SK-N-MC (cell line): ENCODE measurements at regions not wholly inside any gene's neighbourhood (a gene's known extent, or its start where the extent isn't known, plus 50 kb on each side); places are given as distances from the start of the nearest gene placed in this dataset.
"Not testable (repeated sequence)": the region's sequence is repeated elsewhere in the genome, so short reads cannot be mapped to it uniquely, and the experiment has no call there.

ENCODE experiments used
- DNase-seq: peaks from one replicate; pipeline ENCODE4 v3.0.0-alpha.2; 2011; ENCODE audit warnings: low read depth, low spot score
- H3K27ac ChIP-seq: fragments of 200-600 bp; sonication (generic); 2 replicates; pipeline ENCODE4 v1.5.1; 2016; ENCODE audit warnings: mixed run types
- H3K36me3 ChIP-seq: fragments of 200-600 bp; sonication (generic); 2 replicates; pipeline ENCODE4 v1.6.1; 2017; ENCODE audit warnings: antibody characterized with exemption, low read length, mixed read lengths; ENCODE audit not compliant: insufficient read depth
- H3K4me3 ChIP-seq: fragments of 200-600 bp; sonication (generic); 2 replicates; pipeline ENCODE4 v1.5.1; 2016
- H3K9ac ChIP-seq: fragments of 200-600 bp; sonication (generic); 2 replicates; pipeline ENCODE4 v1.8.0; 2017; ENCODE audit warnings: mixed run types, mixed read lengths; ENCODE audit not compliant: insufficient read length
- H3K9me3 ChIP-seq: fragments of 200-600 bp; sonication (generic); 2 replicates; pipeline ENCODE4 v1.6.1; 2017; ENCODE audit warnings: low read depth, mild to moderate bottlenecking, antibody characterized with exemption, low read length, moderate library complexity, mixed read lengths
- EZH2 ChIP-seq: fragments of 200-600 bp; sonication (generic); IDR thresholded peaks from one replicate; pipeline ENCODE4 v1.6.1; 2017; ENCODE audit warnings: antibody characterized with exemption
- FOXP2 ChIP-seq: optimal IDR thresholded peaks from 2 replicates; pipeline ENCODE3; 2011; ENCODE audit warnings: mild to moderate bottlenecking, moderate library complexity; ENCODE audit not compliant: insufficient read depth; ENCODE audit errors: extremely low read length, control extremely low read depth
- POLR2AphosphoS5 ChIP-seq: IDR thresholded peaks from 2 replicates; pipeline ENCODE4 v1.6.1; 2012; ENCODE audit warnings: mild to moderate bottlenecking, low read depth, low read length, borderline replicate concordance

- DNase-seq, result no peak
- no peak for TF ChIP-seq POLR2AphosphoS5
- no peak for TF ChIP-seq EZH2
- TF ChIP-seq FOXP2, result no peak
- H3K36me3 ChIP-seq, result no peaks in the 10 kb centered on the region
- no peak overlapping the region for H3K4me3 ChIP-seq
- H3K9ac ChIP-seq, result no peak overlapping the region
- H3K27ac ChIP-seq, result no peak overlapping the region
- H3K9me3 ChIP-seq, result no peaks in the 10 kb centered on the region
Observed at GRCh38 chr14:89743828-89744227, 210.7 kb downstream of the EFCAB11 start.

- no peak overlapping the region for H3K4me3 ChIP-seq
- TF ChIP-seq EZH2, result no peak
- no peak for TF ChIP-seq FOXP2
- TF ChIP-seq POLR2AphosphoS5, result no peak
- no peak for DNase-seq
Observed at GRCh38 chr14:89740241-89740640, 214.3 kb downstream of the EFCAB11 start.

GRCh38 chr14:89736881-89737280 is 217.6 kb downstream of the EFCAB11 start:
- TF ChIP-seq FOXP2, result no peak
- no peak for TF ChIP-seq EZH2
- no peak for TF ChIP-seq POLR2AphosphoS5
- Histone ChIP-seq H3K9ac (no peak overlapping the region), H3K4me3 (no peak overlapping the region), H3K36me3 (no peaks in the 10 kb centered on the region), H3K9me3 (no peaks in the 10 kb centered on the region), H3K27ac (no peak overlapping the region)
- no peak for DNase-seq

More at GRCh38 chr14:89740241-89740640, 214.3 kb downstream of the EFCAB11 start:
- H3K36me3 ChIP-seq, result no peaks in the 10 kb centered on the region
- no peak overlapping the region for H3K9ac ChIP-seq
- no peak overlapping the region for H3K27ac ChIP-seq
- no peaks in the 10 kb centered on the region for H3K9me3 ChIP-seq

- DNase-seq, result no peak
- Histone ChIP-seq H3K9ac (no peak overlapping the region), H3K27ac (no peak overlapping the region), H3K4me3 (no peak overlapping the region), H3K36me3 (no peaks in the 10 kb centered on the region), H3K9me3 (no peaks in the 10 kb centered on the region)
- TF ChIP-seq POLR2AphosphoS5, result no peak
- no peak for TF ChIP-seq FOXP2
- TF ChIP-seq EZH2, result no peak
Observed at GRCh38 chr14:89731396-89731933, 223.1 kb downstream of the EFCAB11 start.

GRCh38 chr14:89730687-89731086 is 223.8 kb downstream of the EFCAB11 start:
- Histone ChIP-seq H3K9me3 (no peaks in the 10 kb centered on the region), H3K27ac (no peak overlapping the region), H3K4me3 (no peak overlapping the region), H3K9ac (no peak overlapping the region), H3K36me3 (no peaks in the 10 kb centered on the region)
- TF ChIP-seq FOXP2, result no peak
- TF ChIP-seq EZH2, result no peak
- TF ChIP-seq POLR2AphosphoS5, result no peak
- DNase-seq, result no peak

- H3K4me3 ChIP-seq, result no peak overlapping the region
- no peak for TF ChIP-seq FOXP2
- no peak for TF ChIP-seq POLR2AphosphoS5
- TF ChIP-seq EZH2, result no peak
- no peaks in the 10 kb centered on the region for H3K36me3 ChIP-seq
- DNase-seq, result no peak
- H3K27ac ChIP-seq, result no peak overlapping the region
- H3K9ac ChIP-seq, result no peak overlapping the region
- no peaks in the 10 kb centered on the region for H3K9me3 ChIP-seq
Observed at GRCh38 chr14:89728964-89729363, 225.6 kb downstream of the EFCAB11 start.

- not testable (repeated sequence) for H3K9ac ChIP-seq, H3K27ac ChIP-seq, H3K36me3 ChIP-seq, H3K4me3 ChIP-seq, H3K9me3 ChIP-seq, DNase-seq
Observed at GRCh38 chr14:89726226-89726625, 228.3 kb downstream of the EFCAB11 start.

- Histone ChIP-seq H3K9me3 (no peaks in the 10 kb centered on the region), H3K4me3 (no peak overlapping the region), H3K9ac (no peak overlapping the region), H3K36me3 (no peaks in the 10 kb centered on the region), H3K27ac (no peak overlapping the region)
- no peak for TF ChIP-seq FOXP2
- TF ChIP-seq EZH2, result no peak
- no peak for TF ChIP-seq POLR2AphosphoS5
- DNase-seq, result no peak
Observed at GRCh38 chr14:89724628-89724960, 229.9 kb downstream of the EFCAB11 start.

GRCh38 chr14:89723930-89724627 is 230.5 kb downstream of the EFCAB11 start:
- Histone ChIP-seq H3K36me3 (no peaks in the 10 kb centered on the region), H3K4me3 (no peak overlapping the region), H3K9me3 (no peaks in the 10 kb centered on the region), H3K9ac (no peak overlapping the region), H3K27ac (no peak overlapping the region)
- DNase-seq, result no peak
- TF ChIP-seq FOXP2 (no peak), POLR2AphosphoS5 (no peak), EZH2 (no peak)
